ENCODE measurements at regions not wholly inside any gene's neighbourhood (a gene's known extent, or its start where the extent isn't known, plus 50 kb on each side); places are given as distances from the start of the nearest gene placed in this dataset.

GRCh38 chr11:92297567-92298553 is 73.2 kb downstream of the FAT3 start:
- no peak overlapping the region for H3K4me2 ChIP-seq (ENCODE audit: extremely low read depth, insufficient read depth, low read length)
- no peak overlapping the region for H2AFZ ChIP-seq (ENCODE audit: low read length)
- H3K79me2 ChIP-seq (ENCODE audit: control insufficient read depth, insufficient read depth, low read length): no peaks in the 10 kb centered on the region
- H3K4me1 ChIP-seq (ENCODE audit: control insufficient read depth, extremely low read depth, insufficient read depth, low read length): peaks cover 3% of the 10 kb centered on the region
- no peaks in the 10 kb centered on the region for H3K27me3 ChIP-seq (ENCODE audit: control insufficient read depth, insufficient read depth, low read length)
- no peak overlapping the region for H3K9ac ChIP-seq (ENCODE audit: insufficient read depth, low read length)
- no peaks in the 10 kb centered on the region for H4K20me1 ChIP-seq (ENCODE audit: control insufficient read depth, extremely low read depth, insufficient read depth, low read length)
- DNase-seq (ENCODE audit: low read depth in 2 of 2): no peak
- no peak overlapping the region for H3K27ac ChIP-seq (ENCODE audit: insufficient read depth, low read length)
- no peak overlapping the region for H3K4me3 ChIP-seq (replicated peaks in 1 of 4; ENCODE audit: control extremely low read depth in 1 of 4, insufficient read depth in 1 of 4, low read depth in 3 of 4, low read length in 4 of 4)
- TF ChIP-seq CTCF (conservative IDR thresholded peaks at IDR 0.05 in 1 of 2, IDR thresholded peaks at IDR 0.05 in 1 of 2; ENCODE audit: low read depth in 1 of 2, low read length in 2 of 2) (no peak), EZH2 (IDR thresholded peaks at IDR 0.05; ENCODE audit: low read length, missing control alignments) (no peak)
- H3K9me3 ChIP-seq (ENCODE audit: control insufficient read depth, insufficient read depth, low read depth, low read length): no peaks in the 10 kb centered on the region
- H3K36me3 ChIP-seq (ENCODE audit: control insufficient read depth, insufficient read depth, low read length): no peaks in the 10 kb centered on the region

- no peak overlapping the region for H3K9ac ChIP-seq (ENCODE audit: insufficient read depth, low read length)
- H3K27me3 ChIP-seq (ENCODE audit: control insufficient read depth, insufficient read depth, low read length): no peaks in the 10 kb centered on the region
- no peak overlapping the region for H2AFZ ChIP-seq (ENCODE audit: low read length)
- no peaks in the 10 kb centered on the region for H3K79me2 ChIP-seq (ENCODE audit: control insufficient read depth, insufficient read depth, low read length)
- H3K4me1 ChIP-seq (ENCODE audit: control insufficient read depth, extremely low read depth, insufficient read depth, low read length): no peaks in the 10 kb centered on the region
- H3K4me2 ChIP-seq (ENCODE audit: extremely low read depth, insufficient read depth, low read length): no peak overlapping the region
- no peak overlapping the region for H3K4me3 ChIP-seq (replicated peaks in 1 of 4; ENCODE audit: control extremely low read depth in 1 of 4, insufficient read depth in 1 of 4, low read depth in 3 of 4, low read length in 4 of 4)
- no peak for DNase-seq (ENCODE audit: low read depth in 2 of 2)
- TF ChIP-seq CTCF (conservative IDR thresholded peaks at IDR 0.05 in 1 of 2, IDR thresholded peaks at IDR 0.05 in 1 of 2; ENCODE audit: low read depth in 1 of 2, low read length in 2 of 2): no peak
- TF ChIP-seq EZH2 (IDR thresholded peaks at IDR 0.05; ENCODE audit: low read length, missing control alignments): no peak
- H3K9me3 ChIP-seq (ENCODE audit: control insufficient read depth, insufficient read depth, low read depth, low read length): no peaks in the 10 kb centered on the region
- no peaks in the 10 kb centered on the region for H4K20me1 ChIP-seq (ENCODE audit: control insufficient read depth, extremely low read depth, insufficient read depth, low read length)
- H3K27ac ChIP-seq (ENCODE audit: insufficient read depth, low read length): no peak overlapping the region
- H3K36me3 ChIP-seq (ENCODE audit: control insufficient read depth, insufficient read depth, low read length): no peaks in the 10 kb centered on the region
These were observed 76.3 kb downstream of the FAT3 start for GRCh38 chr11:92300876-92301275.

- DNase-seq (ENCODE audit: low read depth in 2 of 2): peak; percentile 18 to 81
- no peak overlapping the region for H3K4me2 ChIP-seq (ENCODE audit: extremely low read depth, insufficient read depth, low read length)
These were observed 78.2 kb downstream of the FAT3 start for GRCh38 chr11:92302770-92303169.

More at GRCh38 chr11:92302770-92303169, 78.2 kb downstream of the FAT3 start:
- H3K4me1 ChIP-seq (ENCODE audit: control insufficient read depth, extremely low read depth, insufficient read depth, low read length): no peaks in the 10 kb centered on the region
- H3K9ac ChIP-seq (ENCODE audit: insufficient read depth, low read length): no peak overlapping the region
- H3K27ac ChIP-seq (ENCODE audit: insufficient read depth, low read length): no peak overlapping the region
- H3K79me2 ChIP-seq (ENCODE audit: control insufficient read depth, insufficient read depth, low read length): no peaks in the 10 kb centered on the region
- no peaks in the 10 kb centered on the region for H4K20me1 ChIP-seq (ENCODE audit: control insufficient read depth, extremely low read depth, insufficient read depth, low read length)
- H3K27me3 ChIP-seq (ENCODE audit: control insufficient read depth, insufficient read depth, low read length): no peaks in the 10 kb centered on the region
- TF ChIP-seq EZH2 (IDR thresholded peaks at IDR 0.05; ENCODE audit: low read length, missing control alignments) (no peak), CTCF (conservative IDR thresholded peaks at IDR 0.05 in 1 of 2, IDR thresholded peaks at IDR 0.05 in 1 of 2; ENCODE audit: low read depth in 1 of 2, low read length in 2 of 2) (no peak)
- no peaks in the 10 kb centered on the region for H3K36me3 ChIP-seq (ENCODE audit: control insufficient read depth, insufficient read depth, low read length)
- H2AFZ ChIP-seq (ENCODE audit: low read length): no peak overlapping the region
- no peak overlapping the region for H3K4me3 ChIP-seq (replicated peaks in 1 of 4; ENCODE audit: control extremely low read depth in 1 of 4, insufficient read depth in 1 of 4, low read depth in 3 of 4, low read length in 4 of 4)
- H3K9me3 ChIP-seq (ENCODE audit: control insufficient read depth, insufficient read depth, low read depth, low read length): no peaks in the 10 kb centered on the region
